Stimulated activated CD4-positive, alpha-beta T cell treated with anti-CD3 and anti-CD28 coated beads, TNF-alpha, amount 100 ng/mL, for 48 hours (primary cell): ENCODE measurements at regions not wholly inside any gene's neighbourhood (a gene's known extent, or its start where the extent isn't known, plus 50 kb on each side); places are given as distances from the start of the nearest gene placed in this dataset.
"Not testable (repeated sequence)": the region's sequence is repeated elsewhere in the genome, so short reads cannot be mapped to it uniquely, and the experiment has no call there.

Experiments
- DNase-seq, 3 donors: peaks; one replicate each; pipeline ENCODE4 v3.0.0-alpha.2; 2020; ENCODE audit warnings: low read depth in 3 of 3

GRCh38 chr5:159784993-159785392 is 131.3 kb upstream of the ADRA1B start:
- DNase-seq: no peak

GRCh38 chr5:159785656-159786055 is 130.6 kb upstream of the ADRA1B start:
- DNase-seq: no peak

- DNase-seq: no peak
Observed at GRCh38 chr5:159786201-159786600, 130.1 kb upstream of the ADRA1B start.

- DNase-seq: no peak
Observed at GRCh38 chr5:159786901-159787691, 129.2 kb upstream of the ADRA1B start.

- DNase-seq: no peak
Observed at GRCh38 chr5:159787837-159788236, 128.4 kb upstream of the ADRA1B start.

GRCh38 chr5:159788835-159789331 is 127.4 kb upstream of the ADRA1B start:
- no peak for DNase-seq

- DNase-seq: no peak
Observed at GRCh38 chr5:159792180-159792579, 124.1 kb upstream of the ADRA1B start.

- no peak for DNase-seq
Observed at GRCh38 chr5:159797261-159797970, 118.9 kb upstream of the ADRA1B start.

- no peak for DNase-seq
Observed at GRCh38 chr5:159799701-159800100, 116.6 kb upstream of the ADRA1B start.

GRCh38 chr5:159800131-159800840 is 116.0 kb upstream of the ADRA1B start:
- DNase-seq: no peak

GRCh38 chr5:159801303-159801702 is 115.0 kb upstream of the ADRA1B start:
- DNase-seq: no peak

GRCh38 chr5:159802661-159803060 is 113.6 kb upstream of the ADRA1B start:
- DNase-seq: no peak

GRCh38 chr5:159804121-159804520 is 112.2 kb upstream of the ADRA1B start:
- DNase-seq: no peak

GRCh38 chr5:159805021-159805420 is 111.3 kb upstream of the ADRA1B start:
- no peak for DNase-seq

- DNase-seq: not testable (repeated sequence)
Observed at GRCh38 chr5:159807135-159807534, 109.1 kb upstream of the ADRA1B start.

GRCh38 chr5:159807586-159807985 is 108.7 kb upstream of the ADRA1B start:
- no peak for DNase-seq

- DNase-seq: no peak
Observed at GRCh38 chr5:159811712-159812111, 104.6 kb upstream of the ADRA1B start.

GRCh38 chr5:159812759-159813158 is 103.5 kb upstream of the ADRA1B start:
- DNase-seq: not testable (repeated sequence)

GRCh38 chr5:159814222-159814621 is 102.1 kb upstream of the ADRA1B start:
- DNase-seq: no peak

- DNase-seq: no peak
Observed at GRCh38 chr5:159814805-159815585, 101.3 kb upstream of the ADRA1B start.

- DNase-seq: no peak
Observed at GRCh38 chr5:159817262-159818029, 98.8 kb upstream of the ADRA1B start.
